NCI-H1105 treated with DMSO at 0.1 percent for 48 hours (cell line): ENCODE measurements at regions not wholly inside any gene's neighbourhood (a gene's known extent, or its start where the extent isn't known, plus 50 kb on each side); places are given as distances from the start of the nearest gene placed in this dataset.
"Not testable (repeated sequence)": the region's sequence is repeated elsewhere in the genome, so short reads cannot be mapped to it uniquely, and the experiment has no call there.

Experiments used
- DNase-seq: peaks from one replicate; lab custom pipeline; 2025; lab: John Stamatoyannopoulos, UW

GRCh38 chr20:53664121-53664520 is 70.5 kb upstream of the ZNF217 start:
- peak; percentile 88 for DNase-seq

- not testable (repeated sequence) for DNase-seq
These were observed 69.9 kb upstream of the ZNF217 start for GRCh38 chr20:53663521-53663920.

- no peak for DNase-seq
These were observed 69.0 kb upstream of the ZNF217 start for GRCh38 chr20:53662595-53662994.

GRCh38 chr20:53660947-53661381 is 67.3 kb upstream of the ZNF217 start:
- DNase-seq, result no peak

GRCh38 chr20:53660078-53660909 is 66.7 kb upstream of the ZNF217 start:
- DNase-seq, result no peak

- DNase-seq, result no peak
These were observed 65.3 kb upstream of the ZNF217 start for GRCh38 chr20:53658973-53659372.

GRCh38 chr20:53658322-53658721 is 64.7 kb upstream of the ZNF217 start:
- no peak for DNase-seq

GRCh38 chr20:53657732-53658131 is 64.1 kb upstream of the ZNF217 start:
- no peak for DNase-seq

GRCh38 chr20:53657279-53657678 is 63.6 kb upstream of the ZNF217 start:
- no peak for DNase-seq

- DNase-seq, result no peak
These were observed 62.9 kb upstream of the ZNF217 start for GRCh38 chr20:53656293-53657202.

- no peak for DNase-seq
These were observed 62.1 kb upstream of the ZNF217 start for GRCh38 chr20:53655625-53656292.

- DNase-seq, result no peak
These were observed 61.4 kb upstream of the ZNF217 start for GRCh38 chr20:53654932-53655624.

- DNase-seq, result not testable (repeated sequence)
These were observed 60.9 kb upstream of the ZNF217 start for GRCh38 chr20:53654521-53654920.

GRCh38 chr20:53652859-53653517 is 59.3 kb upstream of the ZNF217 start:
- no peak for DNase-seq

GRCh38 chr20:53652090-53652858 is 58.6 kb upstream of the ZNF217 start:
- peak; percentile 18 for DNase-seq

GRCh38 chr20:53649493-53649892 is 55.9 kb upstream of the ZNF217 start:
- not testable (repeated sequence) for DNase-seq

- no peak for DNase-seq
These were observed 53.7 kb upstream of the ZNF217 start for GRCh38 chr20:53647286-53647821.

GRCh38 chr20:53646550-53646949 is 52.9 kb upstream of the ZNF217 start:
- DNase-seq, result no peak

- no peak for DNase-seq
These were observed 51.9 kb upstream of the ZNF217 start for GRCh38 chr20:53645582-53645897.

- DNase-seq, result not testable (repeated sequence)
These were observed 50.5 kb upstream of the ZNF217 start for GRCh38 chr20:53644108-53644507.
